ENCODE measurements at regions not wholly inside any gene's neighbourhood (a gene's known extent, or its start where the extent isn't known, plus 50 kb on each side); places are given as distances from the start of the nearest gene placed in this dataset.

- TF ChIP-seq GLIS3 (CRISPR knock-in tag; IDR thresholded peaks at IDR 0.05), result no peak
- no peak for TF ChIP-seq ISL1 (CRISPR knock-in tag; IDR thresholded peaks at IDR 0.05)
- TF ChIP-seq CREB5 (CRISPR knock-in tag; IDR thresholded peaks at IDR 0.05; ENCODE audit: low read depth), result no peak
- TF ChIP-seq OSR1 (CRISPR knock-in tag; IDR thresholded peaks at IDR 0.05), result no peak
- no peak for TF ChIP-seq POU6F1 (CRISPR knock-in tag; IDR thresholded peaks at IDR 0.05; ENCODE audit: borderline replicate concordance, low read depth)
- no peak for TF ChIP-seq RARB (CRISPR knock-in tag; IDR thresholded peaks at IDR 0.05)
- TF ChIP-seq PPARA (CRISPR knock-in tag; IDR thresholded peaks at IDR 0.05; ENCODE audit: borderline replicate concordance), result no peak
- no peak for TF ChIP-seq TCF4 (CRISPR knock-in tag; IDR thresholded peaks at IDR 0.05; ENCODE audit: borderline replicate concordance)
These were observed 312.3 kb upstream of the LRRTM4 start for GRCh38 chr2:77834360-77835002.

All from SK-N-SH treated with all-trans-retinoic acid at 6 μM for 48 hours (cell line).